ENCODE measurements at regions not wholly inside any gene's neighbourhood (a gene's known extent, or its start where the extent isn't known, plus 50 kb on each side); places are given as distances from the start of the nearest gene placed in this dataset.

DNA sequence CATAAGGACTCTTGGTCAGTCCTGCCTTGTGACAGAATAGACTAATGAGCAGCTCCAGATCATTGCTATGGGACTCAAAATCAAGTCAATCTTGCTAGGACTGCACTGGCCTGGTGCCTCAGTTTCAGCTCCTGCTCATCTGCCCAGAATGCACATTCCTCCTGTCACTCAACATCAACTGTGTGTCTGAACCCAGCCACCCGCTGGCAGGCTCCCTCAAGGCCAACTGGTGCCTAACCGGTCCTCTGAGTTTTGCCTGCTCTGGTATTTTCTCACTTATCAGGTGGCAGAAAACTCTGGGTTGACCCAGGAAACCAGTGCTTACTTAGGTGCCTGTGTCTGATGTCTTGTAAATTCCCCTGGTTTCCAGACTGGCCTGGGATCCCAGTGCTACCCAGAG is 297.7 kb downstream of the DHX35 start:
- DNase-seq (ENCODE audit: low spot score), result no peak
- no peak for TF ChIP-seq CTCF (IDR thresholded peaks at IDR 0.05)
- no peak for ATAC-seq (ENCODE audit: low FRiP score)

DNA sequence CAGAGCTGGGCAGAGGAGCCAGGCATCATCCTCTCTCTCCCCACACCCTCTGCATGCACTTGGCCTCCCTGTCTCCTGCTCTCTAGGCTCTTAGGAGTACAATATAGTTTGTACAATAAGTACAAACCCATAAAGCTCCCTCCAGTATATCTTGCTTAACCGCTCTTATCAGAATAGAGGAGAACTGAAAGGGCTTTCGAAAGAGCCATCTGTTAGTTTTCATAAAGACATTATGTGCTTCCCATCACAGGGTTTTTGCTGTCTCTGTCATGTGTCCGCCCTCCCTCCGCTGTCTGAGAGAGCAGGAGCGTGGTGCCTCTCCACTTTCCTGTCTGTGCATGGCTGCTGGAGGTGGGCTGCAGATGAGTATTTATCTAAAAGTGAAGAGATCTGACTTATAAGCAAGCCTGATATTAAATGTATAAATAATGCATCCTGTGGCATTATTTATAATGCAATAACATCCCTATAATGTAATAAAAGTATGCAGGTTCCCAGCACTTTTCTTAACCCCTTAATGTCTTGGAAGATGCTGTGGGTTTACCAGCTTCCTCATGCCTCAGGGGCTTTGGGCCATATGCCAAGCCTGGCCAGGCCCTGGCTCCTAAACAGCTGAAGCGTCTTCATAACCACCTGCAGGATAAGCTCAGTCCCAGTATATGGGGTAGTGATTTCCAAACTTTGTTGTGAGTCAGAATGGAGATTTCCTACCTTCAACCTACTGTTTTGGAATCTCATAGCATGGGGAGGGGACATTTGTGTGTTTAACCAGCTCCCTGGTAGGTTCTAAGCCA is 297.1 kb downstream of the DHX35 start:
- peak; percentile 45 for ATAC-seq (ENCODE audit: low FRiP score)
- TF ChIP-seq CTCF (IDR thresholded peaks at IDR 0.05), result no peak
- no peak for DNase-seq (ENCODE audit: low spot score)

DNA sequence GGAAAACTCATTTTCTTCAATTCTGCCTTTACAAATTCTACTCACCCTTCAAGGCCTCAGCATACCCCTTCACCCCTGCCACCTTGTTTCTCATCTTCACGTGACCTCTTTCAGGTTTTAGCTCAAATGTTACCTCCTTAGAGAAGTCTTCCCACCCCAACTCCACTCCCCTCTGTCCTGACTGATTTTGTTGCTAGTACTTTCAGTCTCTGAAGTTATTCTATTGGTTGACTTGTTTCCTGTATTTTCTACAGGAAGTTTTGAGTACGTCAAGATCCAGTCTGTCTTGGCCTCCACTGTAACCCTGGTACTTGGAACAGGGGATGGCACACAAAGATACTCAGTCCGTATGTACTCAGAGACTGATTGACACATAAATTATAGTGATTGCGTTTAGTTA is 296.1 kb downstream of the DHX35 start:
- no peak for TF ChIP-seq CTCF (IDR thresholded peaks at IDR 0.05)
- DNase-seq (ENCODE audit: low spot score), result no peak
- ATAC-seq (ENCODE audit: low FRiP score), result no peak

DNA sequence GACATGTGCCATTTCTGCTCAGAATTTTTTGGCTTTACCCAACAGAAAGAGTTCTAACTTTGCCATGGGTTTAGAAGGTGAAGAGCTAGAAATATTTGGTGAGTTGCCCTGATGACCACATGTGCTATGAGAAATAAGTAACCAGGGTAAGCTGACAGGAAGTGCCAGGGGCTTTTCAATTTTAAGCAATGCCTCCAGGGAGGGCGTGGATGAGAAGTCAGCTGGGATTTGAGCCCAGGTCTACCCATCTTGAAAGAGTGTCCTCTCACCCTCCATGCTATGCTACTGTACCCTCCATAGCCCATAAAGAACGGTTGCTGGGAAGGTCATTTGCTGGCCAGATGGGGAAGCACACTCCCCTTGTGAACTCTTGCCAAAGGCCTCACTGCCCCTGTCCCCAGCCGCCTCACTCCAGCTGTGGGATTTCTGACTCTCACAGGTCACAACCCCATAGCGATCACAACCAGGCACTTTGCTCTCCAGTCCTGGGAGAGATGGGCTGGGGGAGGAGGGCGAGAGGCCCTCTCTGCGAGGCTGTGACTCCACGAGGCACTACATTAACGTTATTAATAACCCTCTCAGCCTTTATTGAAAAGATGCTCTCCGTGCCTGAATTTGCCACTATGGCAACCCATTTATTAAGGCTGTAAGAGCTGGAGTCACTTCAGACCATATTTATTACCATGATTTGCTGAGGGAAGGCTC is 291.1 kb downstream of the DHX35 start:
- ATAC-seq (ENCODE audit: low FRiP score) (no peak), DNase-seq (ENCODE audit: low spot score) (no peak)
- TF ChIP-seq CTCF (IDR thresholded peaks at IDR 0.05), result no peak

DNA sequence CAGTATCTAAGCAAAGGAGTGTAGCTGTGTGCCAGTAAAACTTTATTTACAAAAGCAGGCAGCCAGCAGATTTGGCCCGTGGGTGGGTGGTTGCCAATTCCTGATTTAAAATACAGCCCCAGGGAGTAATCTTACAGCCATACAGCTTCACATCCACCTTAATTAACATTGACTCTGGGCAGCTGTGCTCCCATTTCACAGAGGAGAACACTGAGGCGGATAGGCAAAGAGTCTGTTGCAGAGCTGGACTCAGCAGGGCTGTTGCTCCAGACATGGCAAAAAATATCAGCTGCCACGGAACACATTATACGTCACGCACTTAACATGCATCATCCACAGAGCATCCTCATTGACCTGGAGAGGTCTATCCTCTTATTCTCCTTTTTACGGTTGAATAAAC is 289.9 kb downstream of the DHX35 start:
- TF ChIP-seq CTCF (IDR thresholded peaks at IDR 0.05), result no peak
- no peak for ATAC-seq (ENCODE audit: low FRiP score)
- DNase-seq (ENCODE audit: low spot score), result no peak

DNA sequence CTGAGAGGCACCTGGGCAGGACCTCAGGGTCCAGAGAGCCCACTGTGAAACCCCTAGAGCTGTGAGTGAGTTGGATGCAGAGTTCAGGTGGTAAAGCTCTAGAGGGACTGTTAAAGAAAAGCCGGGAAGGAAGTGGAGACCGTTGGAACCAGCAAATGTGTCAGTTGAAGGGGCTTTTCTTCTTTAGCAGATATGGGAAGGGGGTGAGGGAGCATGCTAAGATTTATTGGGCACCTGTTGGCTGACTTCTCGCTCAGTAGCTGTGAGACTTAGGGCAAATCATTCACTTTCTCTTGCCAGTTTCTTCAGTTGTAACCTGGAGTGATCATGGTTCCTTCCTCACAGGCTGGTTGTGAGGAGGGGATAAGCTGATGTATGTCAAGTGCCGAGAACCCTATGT is 287.7 kb downstream of the DHX35 start:
- ATAC-seq (ENCODE audit: low FRiP score) (no peak), DNase-seq (ENCODE audit: low spot score) (no peak)
- TF ChIP-seq CTCF (IDR thresholded peaks at IDR 0.05), result no peak

Measured in omental fat pad (tissue), 3 donors.